ENCODE measurements at regions not wholly inside any gene's neighbourhood (a gene's known extent, or its start where the extent isn't known, plus 50 kb on each side); places are given as distances from the start of the nearest gene placed in this dataset.
"Not testable (repeated sequence)": the region's sequence is repeated elsewhere in the genome, so short reads cannot be mapped to it uniquely, and the experiment has no call there.

DNA sequence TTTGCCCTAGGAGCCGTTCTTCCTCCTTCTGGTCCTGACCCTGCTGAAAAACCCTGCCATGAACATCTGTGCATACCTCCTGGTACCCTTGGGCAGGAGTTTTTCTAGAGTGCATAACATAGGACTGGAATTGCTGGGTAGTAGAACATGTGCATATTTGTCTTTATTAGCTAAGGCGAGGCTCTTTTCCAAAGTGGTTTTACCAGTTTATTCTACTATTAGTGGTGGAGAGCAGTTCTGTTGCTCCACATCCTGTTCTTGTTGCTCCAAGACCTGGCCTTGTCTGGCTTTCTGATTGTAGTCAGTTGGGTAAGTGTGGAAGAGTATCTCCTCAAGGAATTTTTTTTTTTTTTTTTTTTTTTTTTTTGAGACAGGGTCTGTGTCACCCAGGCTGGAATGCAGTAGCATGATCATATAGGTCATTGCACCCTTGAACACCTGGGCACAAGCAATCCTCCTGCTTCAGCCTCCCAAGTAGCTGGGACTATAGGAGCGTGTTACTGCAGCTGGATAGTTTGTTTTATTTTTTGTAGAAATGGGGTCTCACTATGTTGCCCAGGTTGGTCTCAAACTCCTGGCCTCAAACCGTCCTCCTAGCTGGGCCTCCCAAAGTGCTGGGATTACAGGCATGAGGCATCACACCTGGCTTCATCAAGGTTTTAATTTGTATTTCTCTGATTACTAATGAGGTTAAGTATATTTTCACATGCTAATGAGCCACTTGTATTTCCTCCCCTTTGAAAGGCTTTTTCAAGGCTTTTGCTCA is 85.2 kb downstream of the SPRY4 start:
- H3K36me3 ChIP-seq, result no peaks in the 10 kb centered on the region
- TF ChIP-seq POLR2A (IDR thresholded peaks at IDR 0.05), result no peak
- TF ChIP-seq EP300 (IDR thresholded peaks at IDR 0.05), result no peak
- TF ChIP-seq CTCF (IDR thresholded peaks at IDR 0.05), result no peak
- no peak for DNase-seq (ENCODE audit: low spot score in 2 of 2)
- no peaks in the 10 kb centered on the region for H3K27me3 ChIP-seq
- 91 to 96% methylated on average over 4 of the region's 4 CpGs for WGBS, 2 donors
- no peak overlapping the region for H3K27ac ChIP-seq
- peaks cover 0 to 6% (median 0%) of the 10 kb centered on the region in 4 donors for H3K9me3 ChIP-seq
- H3K4me1 ChIP-seq, result peaks cover 0 to 3% (median 0%) of the 10 kb centered on the region in 4 donors
- H3K4me3 ChIP-seq, result no peak overlapping the region

DNA sequence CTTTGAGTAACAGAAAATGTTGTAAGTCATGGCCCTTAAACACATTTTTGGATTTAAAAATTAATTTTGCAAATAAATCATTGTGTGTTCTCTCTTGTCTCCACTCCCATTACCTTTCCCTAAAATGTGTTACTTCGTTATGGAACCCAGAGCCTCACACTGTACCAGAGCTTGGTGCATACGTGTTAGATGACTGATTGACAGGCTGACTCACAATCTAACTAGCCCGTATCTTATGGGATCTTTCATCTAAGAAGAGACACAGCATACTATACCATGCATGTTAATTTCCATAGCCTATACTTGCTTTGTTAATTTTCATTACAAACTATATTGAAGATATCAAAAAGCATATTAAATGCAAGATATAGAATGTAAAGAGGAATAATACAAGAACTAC is 87.1 kb downstream of the SPRY4 start:
- WGBS, 2 donors, result 92 to 93% methylated on average over 3 of the region's 3 CpGs
- H3K27me3 ChIP-seq, result no peaks in the 10 kb centered on the region
- no peak overlapping the region for H3K4me3 ChIP-seq
- H3K36me3 ChIP-seq, result no peaks in the 10 kb centered on the region
- no peak for DNase-seq (ENCODE audit: low spot score in 2 of 2)
- TF ChIP-seq CTCF (IDR thresholded peaks at IDR 0.05) (no peak), POLR2A (IDR thresholded peaks at IDR 0.05) (no peak)
- peaks cover 0 to 3% (median 0%) of the 10 kb centered on the region in 4 donors for H3K4me1 ChIP-seq
- H3K9me3 ChIP-seq, result peaks cover 0 to 6% (median 0%) of the 10 kb centered on the region in 4 donors
- no peak overlapping the region for H3K27ac ChIP-seq

GRCh38 chr5:142236673-142237290 is 88.0 kb downstream of the SPRY4 start:
- 87 to 89% methylated on average over 10 of the region's 10 CpGs for WGBS, 2 donors
- not testable (repeated sequence) for H3K4me3 ChIP-seq; H3K4me1 ChIP-seq; H3K27me3 ChIP-seq; DNase-seq (ENCODE audit: low spot score in 2 of 2); H3K9me3 ChIP-seq; H3K36me3 ChIP-seq; H3K27ac ChIP-seq

- WGBS, 2 donors, result 76 to 79% methylated on average over 24 of the region's 24 CpGs
- H3K4me1 ChIP-seq, result peaks cover 0 to 3% (median 0%) of the 10 kb centered on the region in 4 donors
- no peak overlapping the region for H3K27ac ChIP-seq
- H3K4me3 ChIP-seq, result no peak overlapping the region
- no peaks in the 10 kb centered on the region for H3K9me3 ChIP-seq
- no peak for DNase-seq (ENCODE audit: low spot score in 2 of 2)
- H3K36me3 ChIP-seq, result no peaks in the 10 kb centered on the region
- no peak for TF ChIP-seq CTCF (IDR thresholded peaks at IDR 0.05)
- no peaks in the 10 kb centered on the region for H3K27me3 ChIP-seq
Measured at GRCh38 chr5:142235870-142236672, 88.8 kb downstream of the SPRY4 start.

DNA sequence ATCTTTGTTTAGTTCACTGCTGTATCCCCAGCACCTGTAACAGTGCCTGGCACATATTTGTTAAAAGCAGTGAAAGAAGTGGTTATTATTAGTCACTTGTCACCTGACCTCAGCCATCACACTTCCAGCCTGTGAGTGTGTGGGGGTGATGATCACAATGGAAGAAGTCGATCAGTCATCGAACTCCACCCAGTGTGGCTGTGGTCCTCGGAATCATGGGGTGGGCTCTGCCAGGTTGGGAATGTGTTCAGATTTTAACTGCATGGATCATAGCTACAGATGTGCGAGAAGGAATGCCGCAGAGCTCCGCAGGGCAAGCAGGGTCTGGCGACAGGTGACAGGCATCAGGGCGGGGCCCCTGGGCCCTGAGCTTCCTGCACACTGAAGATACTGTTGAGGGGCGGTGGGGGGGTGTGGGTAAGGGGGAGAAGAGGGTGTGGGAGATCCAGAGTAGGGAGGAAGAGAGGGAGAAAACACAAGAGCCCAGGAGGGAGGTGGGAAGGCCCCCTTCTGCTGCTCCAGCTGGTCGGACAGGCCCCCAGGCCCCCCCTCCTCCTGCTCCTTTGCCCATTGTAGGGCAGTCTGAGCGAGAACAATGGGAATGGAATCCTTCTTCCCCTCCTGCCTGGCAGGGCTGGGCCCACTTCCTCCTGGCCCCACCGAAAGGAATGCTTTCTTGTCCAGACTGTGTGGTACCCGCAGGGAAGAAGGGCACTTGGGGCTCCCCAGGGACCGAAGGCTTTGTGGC is 89.6 kb downstream of the SPRY4 start:
- Histone ChIP-seq H3K9me3 (no peaks in the 10 kb centered on the region), H3K27me3 (no peaks in the 10 kb centered on the region), H3K36me3 (no peaks in the 10 kb centered on the region), H3K4me1 (peaks cover 0 to 3% (median 0%) of the 10 kb centered on the region in 4 donors), H3K27ac (no peak overlapping the region), H3K4me3 (no peak overlapping the region)
- DNase-seq (ENCODE audit: low spot score in 2 of 2), result no peak
- WGBS, 2 donors, result 46 to 59% methylated on average over 13 to 14 of the region's 14 CpGs
- no peak for TF ChIP-seq POLR2A (IDR thresholded peaks at IDR 0.05)
- TF ChIP-seq CTCF (IDR thresholded peaks at IDR 0.05), result no peak
- no peak for TF ChIP-seq EP300 (IDR thresholded peaks at IDR 0.05)
